ENCODE measurements at regions not wholly inside any gene's neighbourhood (a gene's known extent, or its start where the extent isn't known, plus 50 kb on each side); places are given as distances from the start of the nearest gene placed in this dataset.

- DNase-seq (ENCODE audit: low read depth), result no peak
These were observed 81.7 kb upstream of the MAFB start for GRCh38 chr20:40770564-40771307.

- DNase-seq (ENCODE audit: low read depth), result no peak
These were observed 82.2 kb upstream of the MAFB start for GRCh38 chr20:40771308-40771610.

GRCh38 chr20:40771848-40772511, 82.9 kb upstream of the MAFB start:
- DNase-seq (ENCODE audit: low read depth), result no peak

GRCh38 chr20:40773376-40773775, 84.3 kb upstream of the MAFB start:
- no peak for DNase-seq (ENCODE audit: low read depth)

- DNase-seq (ENCODE audit: low read depth), result no peak
These were observed 85.2 kb upstream of the MAFB start for GRCh38 chr20:40774252-40774651.

GRCh38 chr20:40775561-40776146, 86.6 kb upstream of the MAFB start:
- DNase-seq (ENCODE audit: low read depth), result no peak

GRCh38 chr20:40776466-40777457, 87.7 kb upstream of the MAFB start:
- DNase-seq (ENCODE audit: low read depth), result no peak

- DNase-seq (ENCODE audit: low read depth), result no peak
These were observed 88.6 kb upstream of the MAFB start for GRCh38 chr20:40777653-40778052.

- DNase-seq (ENCODE audit: low read depth), result no peak
These were observed 90.0 kb upstream of the MAFB start for GRCh38 chr20:40778894-40779496.

- no peak for DNase-seq (ENCODE audit: low read depth)
These were observed 92.4 kb upstream of the MAFB start for GRCh38 chr20:40781327-40782042.

GRCh38 chr20:40782043-40782368, 93.0 kb upstream of the MAFB start:
- no peak for DNase-seq (ENCODE audit: low read depth)

- no peak for DNase-seq (ENCODE audit: low read depth)
These were observed 96.3 kb upstream of the MAFB start for GRCh38 chr20:40785346-40785745.

- no peak for DNase-seq (ENCODE audit: low read depth)
These were observed 97.3 kb upstream of the MAFB start for GRCh38 chr20:40786336-40786735.

GRCh38 chr20:40787941-40788340, 98.9 kb upstream of the MAFB start:
- DNase-seq (ENCODE audit: low read depth), result no peak

- DNase-seq (ENCODE audit: low read depth), result no peak
These were observed 108.4 kb upstream of the MAFB start for GRCh38 chr20:40797425-40797824.

GRCh38 chr20:40798066-40798465, 109.0 kb upstream of the MAFB start:
- DNase-seq (ENCODE audit: low read depth), result no peak

GRCh38 chr20:40802886-40803285, 113.8 kb upstream of the MAFB start:
- DNase-seq (ENCODE audit: low read depth), result no peak

- DNase-seq (ENCODE audit: low read depth), result no peak
These were observed 114.3 kb upstream of the MAFB start for GRCh38 chr20:40803381-40803780.

GRCh38 chr20:40805592-40805991, 116.6 kb upstream of the MAFB start:
- no peak for DNase-seq (ENCODE audit: low read depth)

GRCh38 chr20:40806929-40807820, 118.1 kb upstream of the MAFB start:
- DNase-seq (ENCODE audit: low read depth), result no peak

- no peak for DNase-seq (ENCODE audit: low read depth)
These were observed 118.8 kb upstream of the MAFB start for GRCh38 chr20:40807821-40808170.

All from T-helper 22 cell (primary cell).